ENCODE measurements at regions not wholly inside any gene's neighbourhood (a gene's known extent, or its start where the extent isn't known, plus 50 kb on each side); places are given as distances from the start of the nearest gene placed in this dataset.

DNA sequence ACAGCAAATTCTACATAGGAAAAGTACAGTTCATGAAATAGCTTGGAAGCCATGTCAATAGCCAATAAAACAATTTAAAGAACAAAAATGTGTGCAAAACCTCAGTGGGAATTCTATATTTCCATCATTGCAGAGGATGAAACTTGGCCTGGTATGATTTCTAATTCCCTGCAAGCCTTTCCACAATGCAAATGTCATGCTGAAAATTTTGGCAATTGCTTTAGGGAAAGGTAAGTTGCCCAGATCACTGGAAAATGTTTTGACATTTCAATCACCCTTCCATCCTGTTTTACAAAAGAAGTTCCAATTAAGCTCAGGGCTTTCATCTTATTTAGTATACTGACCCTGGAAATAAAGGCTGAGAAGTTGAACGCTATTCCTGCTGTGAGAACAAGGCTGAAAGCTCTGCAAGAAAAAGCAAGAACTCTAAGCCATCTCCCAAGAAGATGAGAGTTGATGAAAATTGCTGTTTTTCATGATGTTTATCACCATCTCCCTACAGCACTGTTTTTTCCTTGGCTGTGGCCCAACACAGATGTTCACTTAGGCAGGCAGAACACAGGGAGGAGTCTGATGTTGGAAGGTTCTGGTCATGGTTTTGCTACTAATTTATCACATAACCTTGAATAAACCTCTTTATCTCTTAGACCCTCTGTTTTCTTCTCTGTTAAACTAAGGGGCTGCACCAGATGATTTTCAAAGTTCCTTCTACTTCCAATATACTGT is 263.7 kb downstream of the KCTD12 start:
- Mint-ChIP-seq H3K9me3 (peaks cover 6% of the 10 kb centered on the region), H3K27ac (peak overlapping the region; percentile 56 to 74 (median 68)), H3K4me3 (no peak overlapping the region), H3K27me3 (ENCODE audit: low read depth) (peaks cover 5% of the 10 kb centered on the region), H3K36me3 (ENCODE audit: low read depth) (no peaks in the 10 kb centered on the region), H3K4me1 (peaks cover 9% of the 10 kb centered on the region)
- TF ChIP-seq, protein P1, sequence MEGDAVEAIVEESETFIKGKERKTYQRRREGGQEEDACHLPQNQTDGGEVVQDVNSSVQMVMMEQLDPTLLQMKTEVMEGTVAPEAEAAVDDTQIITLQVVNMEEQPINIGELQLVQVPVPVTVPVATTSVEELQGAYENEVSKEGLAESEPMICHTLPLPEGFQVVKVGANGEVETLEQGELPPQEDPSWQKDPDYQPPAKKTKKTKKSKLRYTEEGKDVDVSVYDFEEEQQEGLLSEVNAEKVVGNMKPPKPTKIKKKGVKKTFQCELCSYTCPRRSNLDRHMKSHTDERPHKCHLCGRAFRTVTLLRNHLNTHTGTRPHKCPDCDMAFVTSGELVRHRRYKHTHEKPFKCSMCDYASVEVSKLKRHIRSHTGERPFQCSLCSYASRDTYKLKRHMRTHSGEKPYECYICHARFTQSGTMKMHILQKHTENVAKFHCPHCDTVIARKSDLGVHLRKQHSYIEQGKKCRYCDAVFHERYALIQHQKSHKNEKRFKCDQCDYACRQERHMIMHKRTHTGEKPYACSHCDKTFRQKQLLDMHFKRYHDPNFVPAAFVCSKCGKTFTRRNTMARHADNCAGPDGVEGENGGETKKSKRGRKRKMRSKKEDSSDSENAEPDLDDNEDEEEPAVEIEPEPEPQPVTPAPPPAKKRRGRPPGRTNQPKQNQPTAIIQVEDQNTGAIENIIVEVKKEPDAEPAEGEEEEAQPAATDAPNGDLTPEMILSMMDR (IDR thresholded peaks at IDR 0.05; ENCODE audit: unreplicated experiment in 3 of 3), result no peak

DNA sequence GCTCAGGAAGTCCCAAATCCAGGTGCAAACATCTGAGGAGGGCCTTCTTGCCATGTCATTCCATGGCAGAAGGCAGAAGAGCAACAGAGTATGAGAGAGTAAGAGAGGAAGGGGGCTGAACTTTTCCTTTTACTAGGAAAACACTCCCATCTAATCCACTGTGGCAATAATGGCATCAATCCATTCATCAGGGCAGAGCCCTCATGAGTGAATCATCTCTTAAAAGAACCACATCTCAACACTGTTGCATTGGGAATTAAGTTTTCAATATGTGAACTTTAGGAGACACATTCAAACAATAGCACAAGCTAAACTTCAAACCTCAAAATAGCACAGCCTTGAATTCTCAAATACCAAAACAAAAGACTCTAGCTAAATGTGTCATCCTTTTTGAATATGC is 264.5 kb downstream of the KCTD12 start:
- Mint-ChIP-seq H3K9me3 (peaks cover 6% of the 10 kb centered on the region), H3K27me3 (ENCODE audit: low read depth) (peaks cover 5% of the 10 kb centered on the region), H3K4me1 (peaks cover 9% of the 10 kb centered on the region), H3K36me3 (ENCODE audit: low read depth) (no peaks in the 10 kb centered on the region), H3K4me3 (no peak overlapping the region), H3K27ac (peak overlapping the region in 1 of 3 experiments; percentile 63)
- TF ChIP-seq, protein P1 (IDR thresholded peaks at IDR 0.05; ENCODE audit: unreplicated experiment in 3 of 3), result no peak

DNA sequence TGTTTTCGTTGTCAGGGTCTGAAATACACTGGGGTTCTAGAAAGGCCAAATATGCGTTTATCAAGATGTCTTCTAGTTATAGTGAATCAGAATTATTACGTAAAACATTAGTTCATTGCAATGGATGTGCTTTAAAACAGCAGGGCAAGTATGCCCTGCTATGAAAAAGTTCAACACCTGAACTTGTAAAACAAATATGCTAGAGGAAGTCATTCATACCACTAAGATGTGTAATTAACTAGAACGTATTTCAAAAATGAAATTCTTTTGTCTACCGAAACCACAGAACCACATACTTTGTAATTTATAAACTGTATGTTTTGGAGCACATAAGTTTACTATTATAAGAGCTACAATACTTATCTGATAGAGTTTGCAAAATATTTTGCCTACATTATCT is 266.2 kb downstream of the KCTD12 start:
- no peaks in the 10 kb centered on the region for H3K27me3 Mint-ChIP-seq (ENCODE audit: low read depth)
- H3K9me3 Mint-ChIP-seq, result peaks cover 6% of the 10 kb centered on the region
- H3K27ac Mint-ChIP-seq, result peak overlapping the region in 1 of 3 experiments; percentile 63
- no peak overlapping the region for H3K4me3 Mint-ChIP-seq
- TF ChIP-seq, protein P1 (IDR thresholded peaks at IDR 0.05; ENCODE audit: unreplicated experiment in 3 of 3), result no peak
- peaks cover 9% of the 10 kb centered on the region for H3K4me1 Mint-ChIP-seq
- no peaks in the 10 kb centered on the region for H3K36me3 Mint-ChIP-seq (ENCODE audit: low read depth)

DNA sequence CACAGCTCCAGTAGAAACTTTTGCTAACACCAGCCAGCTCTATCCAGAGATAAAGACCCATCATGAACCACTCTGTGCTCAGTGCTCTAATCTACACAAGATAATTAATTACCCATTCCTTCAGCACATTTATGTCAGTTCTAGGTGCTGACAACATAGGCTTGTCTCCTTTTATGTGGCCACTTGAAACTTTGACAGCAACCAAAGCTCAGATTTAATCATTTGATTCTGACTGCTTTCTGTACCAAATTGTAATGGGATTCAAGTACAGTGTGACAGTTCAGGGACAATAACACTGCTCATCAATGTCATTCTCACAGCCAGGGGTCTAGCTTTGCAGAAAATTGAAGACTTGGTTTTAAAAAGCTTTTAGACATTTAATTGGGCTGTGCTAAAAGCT is 266.6 kb downstream of the KCTD12 start:
- Mint-ChIP-seq H3K27me3 (ENCODE audit: low read depth) (no peaks in the 10 kb centered on the region), H3K36me3 (ENCODE audit: low read depth) (no peaks in the 10 kb centered on the region), H3K9me3 (peaks cover 6% of the 10 kb centered on the region), H3K27ac (no peak overlapping the region), H3K4me3 (no peak overlapping the region), H3K4me1 (peaks cover 9% of the 10 kb centered on the region)
- TF ChIP-seq, protein P1 (IDR thresholded peaks at IDR 0.05; ENCODE audit: unreplicated experiment in 3 of 3), result no peak

DNA sequence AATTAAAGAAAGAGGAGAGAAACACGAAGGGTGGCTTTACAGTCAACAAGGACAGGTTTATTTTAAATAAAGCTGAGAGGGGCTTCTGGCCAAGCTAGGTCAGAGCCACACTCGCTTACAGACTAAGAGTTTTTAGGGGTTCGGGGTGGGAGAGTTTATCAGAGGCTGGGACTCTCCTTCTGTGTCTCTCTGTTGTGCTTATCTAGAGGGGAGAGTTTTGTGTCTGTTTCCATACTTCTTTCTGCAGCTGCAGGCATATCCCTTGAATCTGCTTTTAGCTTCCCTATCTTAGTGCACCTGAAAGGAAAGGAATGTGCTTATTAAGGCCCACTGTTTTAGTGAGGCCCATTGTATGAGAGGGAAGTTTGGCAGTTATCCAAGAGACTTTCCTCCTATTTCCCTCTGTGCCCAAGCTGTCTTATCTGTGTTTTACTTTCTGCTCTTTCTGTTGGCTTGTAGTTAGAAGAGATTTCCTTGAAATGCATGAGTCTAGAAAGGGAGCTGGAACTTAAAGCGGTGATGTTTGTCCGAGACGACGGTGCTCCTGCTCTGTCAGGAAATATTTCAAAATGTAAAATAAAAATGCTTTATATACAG is 275.3 kb downstream of the KCTD12 start:
- Mint-ChIP-seq H3K9me3 (peaks cover 23% of the 10 kb centered on the region), H3K27me3 (ENCODE audit: low read depth) (peaks cover 3% of the 10 kb centered on the region), H3K4me3 (no peak overlapping the region), H3K4me1 (peaks cover 5% of the 10 kb centered on the region), H3K27ac (peak overlapping the region in 2 of 3 experiments; percentile 20 to 48), H3K36me3 (ENCODE audit: low read depth) (no peaks in the 10 kb centered on the region)
- TF ChIP-seq, protein P1 (IDR thresholded peaks at IDR 0.05; ENCODE audit: unreplicated experiment in 3 of 3), result no peak

DNA sequence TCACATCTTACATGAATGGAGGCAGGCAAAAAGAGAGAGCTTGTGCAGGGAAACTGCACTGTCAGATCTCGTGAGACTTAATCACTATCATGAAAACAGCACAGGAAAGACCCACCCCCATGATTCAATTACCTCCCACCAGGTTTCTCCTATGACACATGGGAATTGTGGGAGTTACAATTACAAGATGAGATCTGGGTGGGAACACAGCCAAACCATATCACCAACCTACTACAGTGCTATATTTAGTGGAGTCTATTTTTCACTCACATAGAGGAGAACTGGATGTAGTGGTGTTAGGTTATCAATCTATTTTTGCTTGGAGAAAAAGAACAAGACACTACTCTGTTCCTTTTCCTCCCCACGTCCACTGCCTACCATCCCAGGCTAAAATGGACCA is 276.6 kb downstream of the KCTD12 start:
- no peak overlapping the region for H3K27ac Mint-ChIP-seq
- no peaks in the 10 kb centered on the region for H3K36me3 Mint-ChIP-seq (ENCODE audit: low read depth)
- no peak overlapping the region for H3K4me3 Mint-ChIP-seq
- peaks cover 26% of the 10 kb centered on the region for H3K9me3 Mint-ChIP-seq
- H3K4me1 Mint-ChIP-seq, result peaks cover 5% of the 10 kb centered on the region
- peaks cover 3% of the 10 kb centered on the region for H3K27me3 Mint-ChIP-seq (ENCODE audit: low read depth)
- TF ChIP-seq, protein P1 (IDR thresholded peaks at IDR 0.05; ENCODE audit: unreplicated experiment in 3 of 3), result no peak
